OCI-M2 (cell line): ENCODE measurements at regions not wholly inside any gene's neighbourhood (a gene's known extent, or its start where the extent isn't known, plus 50 kb on each side); places are given as distances from the start of the nearest gene placed in this dataset.
A peak's percentile ranks its signal among the peaks of the same experiment; 100 is the strongest.
"Not testable (repeated sequence)": the region's sequence is repeated elsewhere in the genome, so short reads cannot be mapped to it uniquely, and the experiment has no call there.

Experiments
- DNase-seq: peaks from one replicate; lab custom pipeline; 2025; ENCODE audit not compliant: unreplicated experiment; lab: John Stamatoyannopoulos, UW

DNA sequence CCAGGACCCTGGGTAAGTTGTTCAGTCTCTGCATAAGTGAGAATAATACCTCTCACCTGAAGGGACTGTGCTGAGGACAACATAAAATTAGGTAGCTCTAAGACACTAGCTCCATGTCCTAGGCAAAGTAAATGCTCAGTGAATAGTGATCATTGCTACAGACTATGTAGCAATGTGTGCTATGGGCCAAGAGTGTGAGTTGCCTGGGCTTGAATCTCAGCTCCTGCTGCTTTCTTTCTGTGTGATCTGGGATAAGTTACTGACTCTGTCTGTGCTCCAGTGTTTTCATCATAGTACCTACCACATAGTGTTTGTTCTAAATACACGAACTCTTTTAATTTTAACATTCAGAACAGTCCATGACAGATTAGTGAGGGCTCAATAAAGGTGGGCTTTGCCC is 81.1 kb upstream of the MFGE8 start:
- DNase-seq, result no peak

DNA sequence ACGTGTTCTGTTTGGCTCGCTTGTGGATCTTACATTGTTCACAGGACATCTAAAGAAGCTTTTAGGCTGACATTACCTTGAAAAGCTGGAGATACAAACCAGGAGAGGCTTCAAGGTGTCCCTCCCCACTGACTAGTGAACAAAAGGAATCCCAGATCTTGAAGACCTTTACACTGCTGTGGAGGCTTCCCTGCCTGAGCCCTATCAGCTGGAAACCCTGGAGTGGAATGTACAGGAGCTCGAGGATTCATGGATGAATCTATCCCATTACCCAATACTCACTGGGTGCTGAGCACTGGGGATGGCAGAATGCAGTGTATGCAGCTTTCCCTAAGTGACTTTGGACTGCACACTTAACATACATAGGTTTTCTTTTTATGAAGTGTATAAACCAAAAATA is 82.3 kb upstream of the MFGE8 start:
- no peak for DNase-seq

DNA sequence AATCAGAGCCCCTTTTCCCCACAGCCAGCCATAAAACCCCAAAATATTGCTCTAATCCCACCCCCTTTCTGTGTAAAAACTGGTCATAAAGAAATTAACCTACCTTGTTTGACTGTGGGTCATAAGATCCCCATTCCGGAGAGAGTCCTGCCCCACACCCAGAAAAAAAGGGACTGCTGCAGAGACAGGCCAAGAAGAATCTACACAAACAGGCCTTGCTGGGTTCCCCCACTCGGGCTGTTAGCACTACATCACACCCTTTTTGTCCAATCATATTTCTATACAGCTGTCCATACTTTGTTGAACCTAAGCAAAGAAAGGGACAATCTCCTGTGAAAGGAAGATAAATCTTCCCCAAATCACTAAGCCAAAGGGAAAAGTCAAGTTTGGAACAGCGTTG is 84.4 kb upstream of the MFGE8 start:
- DNase-seq, result no peak

DNA sequence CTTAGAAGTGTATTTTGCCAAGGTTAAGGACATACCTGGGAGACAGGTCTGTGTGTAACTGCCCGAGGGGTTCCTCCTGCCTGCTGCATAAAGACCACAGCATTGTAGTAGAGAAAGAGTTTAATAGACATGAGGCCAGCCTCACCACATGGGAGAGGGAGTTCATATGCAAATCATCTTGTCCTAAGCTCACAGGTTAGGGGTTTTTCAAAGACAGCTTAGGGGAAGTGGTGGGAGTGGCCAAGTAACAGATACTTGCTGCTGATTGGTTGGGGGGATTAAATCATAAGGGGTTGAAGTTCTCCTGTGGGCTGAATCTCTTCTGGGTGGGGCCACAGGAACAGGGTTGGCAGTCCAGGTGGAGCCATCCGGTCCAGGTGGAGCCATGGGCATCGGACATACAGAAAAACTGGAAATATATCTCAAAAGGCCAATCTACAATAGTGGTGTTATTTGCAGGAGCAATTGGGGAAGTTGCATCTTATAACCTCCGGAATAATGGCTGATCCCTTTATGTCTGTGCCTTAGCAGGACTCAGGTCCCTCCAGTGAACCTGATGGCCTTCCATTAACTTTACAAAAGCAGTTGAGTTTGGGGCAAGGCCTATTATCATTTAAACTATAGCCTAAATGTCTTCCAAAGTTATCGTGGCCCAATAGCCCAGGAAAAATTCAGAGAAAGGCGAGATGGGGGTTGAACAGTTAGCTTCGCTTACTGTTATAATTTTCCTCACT is 86.0 kb upstream of the MFGE8 start:
- no peak for DNase-seq

DNA sequence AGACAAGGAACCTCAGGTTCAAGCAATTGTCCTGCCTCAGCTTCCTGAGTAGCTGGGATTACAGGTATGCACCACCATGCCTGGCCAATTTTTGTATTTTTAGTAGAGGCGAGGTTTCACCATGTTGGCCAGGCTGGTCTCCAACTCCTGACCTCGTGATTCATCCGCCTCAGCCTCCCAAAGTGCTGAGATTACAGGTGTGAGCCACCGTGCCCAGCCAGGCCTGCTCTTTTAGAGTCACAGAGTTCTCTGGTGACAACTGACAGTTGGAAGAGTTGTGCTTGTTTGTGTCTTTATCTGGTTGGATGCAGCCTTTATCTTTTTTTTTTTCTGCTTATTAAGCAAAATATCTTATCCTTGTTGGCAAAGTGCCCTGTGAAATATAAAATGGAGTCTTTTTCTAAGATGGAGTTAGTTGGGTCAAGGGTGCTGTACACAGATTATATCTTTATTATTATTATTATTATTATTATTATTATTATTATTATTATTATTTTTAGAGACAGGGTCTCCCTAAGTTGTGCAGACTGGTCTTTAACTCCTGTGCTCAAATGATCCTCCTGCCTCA is 86.5 kb upstream of the ABHD2 start:
- not testable (repeated sequence) for DNase-seq

DNA sequence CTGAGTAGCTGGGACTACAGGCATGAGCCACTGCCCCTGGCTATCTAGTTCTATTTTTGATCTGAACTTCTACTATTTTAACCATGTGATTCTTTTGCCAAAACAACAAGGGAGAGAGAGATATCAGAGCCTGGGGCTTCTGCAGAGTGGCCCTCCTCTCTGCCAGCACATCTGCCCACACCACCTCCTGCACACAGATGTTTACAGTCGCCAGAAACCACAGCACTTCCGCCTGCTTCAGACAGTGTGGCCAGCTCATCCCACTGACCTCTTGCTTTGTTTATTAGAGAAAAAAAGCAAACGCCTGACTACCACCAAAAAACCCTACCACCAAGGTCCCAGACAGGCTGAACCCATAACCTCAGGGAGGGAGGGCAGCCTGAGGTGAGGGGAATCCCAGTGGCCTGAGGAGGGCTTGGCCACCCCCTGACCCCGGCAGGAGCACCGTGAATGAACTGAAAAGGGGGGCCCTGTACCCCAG is 85.9 kb upstream of the ABHD2 start:
- DNase-seq, result no peak

DNA sequence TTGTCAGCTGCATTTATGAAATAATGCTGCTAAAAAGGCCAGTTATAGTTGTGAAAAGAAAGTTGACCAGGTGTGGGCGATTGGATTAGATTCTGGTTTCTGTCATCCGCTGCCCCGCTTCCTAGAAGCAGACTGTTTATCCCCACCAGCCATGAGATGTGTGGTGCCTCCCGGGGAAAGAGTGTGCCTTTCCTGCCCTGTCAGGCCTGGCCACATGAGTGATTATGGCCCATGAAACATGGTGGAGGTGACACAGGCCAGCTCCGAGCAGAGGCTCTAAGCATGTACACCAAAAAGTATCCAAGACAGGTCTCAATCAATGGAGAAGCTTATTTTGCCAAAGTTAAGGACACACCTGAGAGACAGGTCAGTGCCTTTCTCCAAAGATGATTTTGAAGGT is 85.4 kb upstream of the ABHD2 start:
- no peak for DNase-seq

DNA sequence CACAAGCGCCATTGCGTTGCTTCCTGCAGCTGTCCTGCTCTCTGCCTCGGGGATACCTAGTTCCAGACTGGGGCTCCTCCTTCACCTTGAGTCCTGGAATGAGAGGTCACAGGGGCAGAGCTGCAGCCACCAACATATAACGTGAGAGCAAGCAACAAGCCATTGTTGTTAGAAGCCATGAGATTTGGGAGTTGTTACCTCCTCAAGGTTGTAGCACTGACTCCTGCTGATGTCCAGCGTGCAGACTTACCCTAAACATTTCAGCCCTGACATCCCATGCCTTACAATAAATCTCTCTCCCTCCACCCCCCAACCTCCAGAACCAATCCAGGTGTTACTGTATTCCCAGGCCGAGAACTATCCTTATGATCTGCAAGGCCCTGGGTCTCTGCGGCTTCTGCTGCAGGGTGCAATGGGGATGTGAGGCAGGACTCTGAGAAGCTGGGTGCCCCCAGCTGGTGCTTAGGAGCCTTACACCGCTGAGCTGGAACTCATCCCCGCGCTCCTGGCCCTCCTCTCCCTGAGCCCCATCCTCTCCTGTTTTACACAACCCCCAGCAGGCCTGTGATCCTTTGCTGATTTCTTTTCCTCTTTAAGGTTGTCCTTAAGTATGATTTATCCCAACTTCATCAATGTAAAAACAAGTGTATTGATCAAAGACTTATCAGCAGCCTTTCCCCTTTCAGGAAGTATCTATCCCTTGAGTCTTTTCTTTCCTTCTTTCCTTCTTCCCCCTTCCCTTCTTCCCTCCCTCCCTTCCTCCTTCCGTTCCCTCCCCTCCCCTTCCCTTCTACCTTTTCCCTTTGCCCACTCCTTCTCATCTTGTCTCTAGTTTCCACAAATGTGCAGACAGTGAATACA is 84.2 kb upstream of the ABHD2 start:
- DNase-seq, result no peak

DNA sequence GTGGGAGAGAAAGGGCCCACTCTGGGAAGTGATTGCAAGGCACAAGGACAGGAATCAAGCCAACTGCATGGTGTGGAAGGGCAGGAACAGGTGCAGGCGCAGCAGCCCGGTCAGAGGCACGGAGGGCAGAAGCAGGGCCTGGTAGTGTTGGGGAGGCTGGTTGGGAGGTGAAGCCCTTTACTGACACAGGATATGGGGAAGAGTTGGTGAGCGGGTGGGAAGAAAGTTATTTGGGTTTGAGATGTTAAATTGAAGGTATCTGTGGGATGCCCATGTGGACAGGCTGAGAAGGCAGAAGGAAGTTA is 83.6 kb upstream of the ABHD2 start:
- no peak for DNase-seq

DNA sequence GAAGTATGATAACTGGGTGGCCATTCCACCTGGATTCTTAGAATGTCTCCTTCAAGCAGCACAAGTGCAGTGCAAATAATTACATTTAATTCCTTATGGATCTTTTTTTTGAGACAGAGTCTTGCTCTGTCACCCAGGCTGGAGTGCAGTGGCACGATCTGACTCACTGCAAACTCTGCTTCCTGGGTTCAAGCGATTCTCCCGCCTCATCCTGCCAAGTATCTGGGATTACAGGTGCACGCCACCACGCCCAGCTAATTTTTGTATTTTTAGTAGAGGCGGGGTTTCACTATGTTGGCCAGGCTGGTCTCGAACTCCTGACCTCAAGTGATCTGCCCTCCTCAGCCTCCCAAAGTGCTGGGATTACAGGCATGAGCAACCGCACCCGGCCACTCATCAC is 80.7 kb upstream of the ABHD2 start:
- not testable (repeated sequence) for DNase-seq

DNA sequence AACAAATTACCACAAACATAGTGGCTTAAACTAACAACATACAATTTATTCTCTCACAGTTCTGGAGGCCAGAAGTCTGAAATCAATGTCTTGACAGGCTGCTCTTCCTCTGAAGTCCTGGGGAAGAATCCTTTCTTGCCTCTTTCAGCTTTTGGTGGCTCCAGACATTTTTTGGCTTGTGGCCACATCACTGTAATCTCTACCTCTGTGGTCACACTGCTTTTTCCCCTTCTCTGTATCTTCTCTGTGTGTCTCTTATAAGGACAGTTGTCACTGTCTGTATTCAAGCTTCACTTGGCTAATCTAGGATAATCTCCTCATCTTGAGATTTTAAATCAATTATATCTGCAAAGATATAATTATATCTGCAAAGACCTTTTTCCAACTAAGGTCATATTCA is 80.3 kb upstream of the ABHD2 start:
- DNase-seq, result no peak

DNA sequence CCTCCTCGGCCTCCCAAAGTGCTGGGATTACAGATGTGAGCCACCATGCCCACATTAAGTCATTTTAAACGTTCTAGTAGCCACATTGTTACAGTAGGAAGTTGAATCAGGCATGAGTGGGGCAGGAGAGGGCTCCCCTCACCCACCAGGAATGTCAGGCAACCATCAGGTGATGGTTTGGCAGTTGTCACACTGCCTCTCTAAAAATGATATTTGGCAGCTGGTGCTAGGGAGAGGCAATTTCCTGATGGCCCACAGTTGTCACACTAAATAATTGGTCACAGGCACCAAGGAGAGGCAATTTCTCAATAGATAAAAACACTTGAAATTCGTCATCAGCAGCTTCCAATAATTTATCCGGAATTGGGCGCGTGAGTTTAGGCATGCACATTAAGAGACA is 79.2 kb upstream of the ABHD2 start:
- DNase-seq, result no peak

DNA sequence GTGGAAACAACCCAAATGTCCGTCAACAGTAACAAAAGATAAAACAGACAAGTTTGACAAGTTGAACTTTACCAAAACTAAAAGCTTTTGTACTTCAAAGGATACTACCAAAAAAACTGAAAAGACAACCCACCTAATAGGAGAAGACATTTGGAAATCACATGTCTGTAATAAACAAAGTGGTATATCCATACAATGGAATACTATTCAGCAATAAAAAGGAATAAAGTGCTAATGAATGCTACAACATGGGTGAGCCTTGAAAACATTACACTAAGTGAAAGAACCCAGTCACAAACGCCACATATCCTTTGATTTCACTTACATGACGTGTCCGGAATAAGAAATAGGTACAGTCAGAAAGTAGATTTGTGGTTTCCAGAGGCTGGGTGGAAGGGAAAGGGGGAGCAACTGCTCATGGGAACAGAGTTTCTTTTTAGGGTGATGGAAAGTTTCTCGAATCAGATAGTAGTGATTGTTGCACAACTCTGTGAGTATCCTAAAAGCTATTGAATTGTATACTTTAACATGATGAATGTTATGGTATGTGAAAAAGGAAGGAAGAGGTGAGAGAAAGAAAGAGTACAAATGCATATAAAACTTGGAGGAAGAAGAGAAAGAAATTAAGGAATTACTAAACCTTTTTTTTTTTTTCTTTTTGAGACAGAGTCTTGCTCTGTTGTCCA is 72.7 kb upstream of the ABHD2 start:
- no peak for DNase-seq

DNA sequence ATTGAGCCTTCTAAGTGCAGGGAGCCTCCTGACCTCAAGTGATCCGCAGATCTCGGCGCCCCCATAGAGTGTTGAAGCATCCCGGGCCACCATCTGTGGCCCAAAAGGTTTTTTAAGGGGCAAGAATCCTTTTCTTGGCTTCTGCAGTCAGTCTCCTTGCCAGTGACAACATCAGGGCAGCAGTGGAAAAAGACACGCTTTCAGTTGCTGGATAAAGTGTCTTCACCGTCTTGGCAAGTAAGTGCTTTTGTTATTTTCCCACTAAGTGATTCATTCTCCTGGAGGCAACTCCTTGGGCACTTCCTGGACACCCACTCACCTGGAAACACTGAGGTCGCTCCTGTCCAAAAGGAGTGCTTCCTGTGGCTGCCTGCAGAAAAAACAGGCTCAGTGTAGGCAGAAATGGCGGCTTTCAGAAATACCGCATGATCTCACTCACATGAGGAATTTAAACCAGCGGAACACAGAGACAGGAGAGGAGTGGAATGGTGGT is 71.7 kb upstream of the ABHD2 start:
- no peak for DNase-seq

DNA sequence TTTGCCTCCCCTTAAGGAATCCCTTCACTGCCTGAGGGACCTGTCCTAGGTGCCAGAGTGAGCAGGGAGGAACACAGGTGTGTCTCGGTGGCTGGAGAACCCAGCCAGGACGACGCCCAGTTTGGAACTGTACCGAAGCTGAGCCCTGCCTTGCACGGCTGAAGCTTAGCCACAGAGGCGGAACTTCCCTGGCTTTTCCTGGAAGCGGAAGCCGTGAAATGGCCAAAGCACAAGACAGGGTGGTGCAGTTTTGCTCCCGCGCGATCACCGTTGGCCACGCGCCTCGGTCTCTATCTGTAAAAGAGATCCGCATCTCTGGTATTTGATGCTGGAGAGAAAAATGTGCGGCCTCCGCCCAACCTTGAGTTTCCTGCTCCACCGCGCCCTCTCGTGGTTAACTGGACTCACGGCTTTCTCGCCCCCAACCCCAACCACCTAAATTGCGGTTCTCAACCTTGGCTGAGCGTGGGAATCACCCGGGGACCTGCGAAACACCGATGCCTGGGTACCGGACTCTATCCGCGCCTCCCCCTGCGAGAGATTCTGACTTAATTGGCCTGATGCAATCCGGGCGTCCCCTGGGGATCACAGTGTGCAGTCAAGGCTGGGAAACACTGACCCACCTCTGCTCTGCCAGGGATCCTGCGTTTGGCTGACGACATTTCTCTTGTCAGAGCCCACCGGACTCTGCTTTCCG is 70.7 kb upstream of the ABHD2 start:
- DNase-seq, result peak; percentile 62

DNA sequence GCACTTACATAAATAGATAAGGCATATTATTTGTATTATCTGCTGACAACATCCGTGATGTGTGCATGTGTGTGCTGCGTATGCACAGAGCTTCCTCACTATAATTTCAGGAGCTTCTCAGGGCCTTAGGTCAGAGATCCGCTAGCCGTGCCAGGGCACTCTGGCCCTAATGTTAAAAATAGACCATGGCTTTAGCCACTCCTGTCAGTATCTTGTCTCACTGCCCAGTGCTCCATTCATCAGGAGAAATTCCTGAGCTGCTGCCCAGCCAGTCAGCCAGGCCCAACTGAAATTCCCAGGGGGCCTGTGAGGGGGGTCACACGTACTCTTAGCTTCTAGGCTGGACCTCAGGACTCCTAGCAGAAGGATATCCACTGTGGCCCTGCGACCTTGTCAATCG is 70.0 kb upstream of the ABHD2 start:
- no peak for DNase-seq

DNA sequence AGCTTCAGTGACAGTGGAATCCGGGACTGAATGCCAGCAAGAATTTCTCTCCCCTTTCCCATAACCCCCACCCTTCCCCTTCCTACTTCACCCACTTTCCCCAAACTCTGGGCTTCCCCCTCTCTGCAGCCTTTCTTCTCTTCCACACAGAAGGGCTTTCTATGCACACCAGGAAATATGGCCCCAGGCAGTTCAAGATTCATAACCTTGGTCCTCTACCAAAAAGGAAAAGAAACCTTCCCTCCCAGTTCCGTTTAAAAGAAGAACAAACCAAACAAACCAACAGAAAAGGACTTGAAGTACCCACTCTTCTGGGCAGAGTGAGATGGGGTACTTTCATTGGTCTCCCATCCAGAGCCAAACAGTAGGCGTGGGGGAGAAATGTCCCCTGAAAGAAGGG is 68.8 kb upstream of the ABHD2 start:
- no peak for DNase-seq

DNA sequence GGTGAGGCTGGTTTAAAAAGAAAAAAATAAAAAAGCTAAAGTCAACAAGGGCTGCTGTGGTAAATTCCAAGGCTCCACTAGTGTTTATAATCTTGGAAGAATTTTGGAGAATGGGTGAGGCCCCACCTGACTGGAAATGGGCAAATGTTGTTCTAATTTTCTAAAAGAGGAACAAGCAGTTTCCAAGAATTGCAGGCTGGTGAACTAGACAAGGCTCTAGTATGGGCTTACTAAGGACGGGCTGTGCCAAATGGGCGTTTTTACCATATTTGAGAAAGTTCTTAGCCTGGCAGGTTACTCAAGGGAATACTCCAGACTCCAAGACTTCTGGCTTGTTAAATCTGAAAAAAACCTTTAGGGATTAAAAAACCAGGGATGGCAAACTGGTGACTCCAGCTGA is 67.0 kb upstream of the ABHD2 start:
- no peak for DNase-seq

DNA sequence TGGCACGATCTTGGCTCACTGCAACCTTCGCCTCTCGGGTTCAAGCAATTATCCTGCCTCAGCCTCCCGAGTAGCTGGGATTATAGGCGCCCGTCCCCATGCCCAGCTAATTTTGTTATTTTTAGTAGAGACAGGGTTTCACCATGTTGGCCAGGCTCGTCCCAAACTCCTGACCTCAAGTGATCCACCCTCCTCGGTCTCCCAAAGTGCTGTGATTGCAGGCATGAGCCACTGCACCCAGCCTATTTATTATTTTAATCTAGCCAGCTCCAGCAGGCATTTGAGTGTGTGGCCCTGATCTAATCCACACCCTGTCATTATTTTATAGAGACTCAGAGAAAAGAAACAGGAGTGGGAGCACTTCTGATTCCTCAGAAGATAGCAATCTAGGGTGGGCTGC is 66.4 kb upstream of the ABHD2 start:
- DNase-seq, result not testable (repeated sequence)

DNA sequence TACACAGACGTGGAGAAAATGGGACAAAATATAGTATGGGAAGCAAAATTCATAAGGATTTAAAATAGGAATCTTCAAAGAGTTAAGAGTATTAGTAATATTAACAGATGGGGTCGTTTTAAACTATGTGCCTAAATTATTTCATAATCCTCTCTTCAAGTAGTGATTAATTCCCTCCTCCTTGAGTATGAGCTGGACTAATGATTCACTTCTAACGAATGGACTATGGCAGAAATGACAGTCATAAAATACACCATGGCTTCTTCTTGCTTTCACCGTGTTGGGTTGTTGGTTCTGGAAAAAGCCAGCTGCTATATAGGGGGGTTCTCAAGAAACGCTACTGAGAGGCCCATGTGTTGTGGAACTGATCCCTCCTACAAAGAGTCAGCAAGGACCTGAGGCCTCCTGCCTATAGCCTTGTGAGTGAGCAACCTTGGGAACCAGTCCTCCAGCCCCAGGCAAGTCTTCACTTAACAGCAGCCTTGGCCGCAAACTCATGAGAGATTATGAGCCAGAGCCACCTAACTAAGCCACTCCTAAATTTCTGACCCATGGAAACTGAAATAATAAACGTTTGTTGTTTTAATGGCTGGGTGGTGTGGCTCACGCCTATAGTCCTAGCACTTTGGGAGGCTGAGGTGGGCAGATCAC is 64.8 kb upstream of the ABHD2 start:
- DNase-seq, result no peak
